ENCODE measurements at regions not wholly inside any gene's neighbourhood (a gene's known extent, or its start where the extent isn't known, plus 50 kb on each side); places are given as distances from the start of the nearest gene placed in this dataset.

GRCh38 chr1:30225357-30225756 is 498.0 kb downstream of the MATN1 start:
- no peak for TF ChIP-seq CTCF (optimal IDR thresholded peaks at IDR 0.05 in 1 of 3, IDR thresholded peaks at IDR 0.05 in 1 of 3, conservative IDR thresholded peaks at IDR 0.05 in 1 of 3; ENCODE audit: extremely low read depth in 1 of 3, insufficient read depth in 2 of 3, low read length in 3 of 3)
- TF ChIP-seq EZH2 (IDR thresholded peaks at IDR 0.05; ENCODE audit: low read length) = no peak

Measured in keratinocyte (primary cell).